ENCODE measurements at regions not wholly inside any gene's neighbourhood (a gene's known extent, or its start where the extent isn't known, plus 50 kb on each side); places are given as distances from the start of the nearest gene placed in this dataset.
"Not testable (repeated sequence)": the region's sequence is repeated elsewhere in the genome, so short reads cannot be mapped to it uniquely, and the experiment has no call there.

DNA sequence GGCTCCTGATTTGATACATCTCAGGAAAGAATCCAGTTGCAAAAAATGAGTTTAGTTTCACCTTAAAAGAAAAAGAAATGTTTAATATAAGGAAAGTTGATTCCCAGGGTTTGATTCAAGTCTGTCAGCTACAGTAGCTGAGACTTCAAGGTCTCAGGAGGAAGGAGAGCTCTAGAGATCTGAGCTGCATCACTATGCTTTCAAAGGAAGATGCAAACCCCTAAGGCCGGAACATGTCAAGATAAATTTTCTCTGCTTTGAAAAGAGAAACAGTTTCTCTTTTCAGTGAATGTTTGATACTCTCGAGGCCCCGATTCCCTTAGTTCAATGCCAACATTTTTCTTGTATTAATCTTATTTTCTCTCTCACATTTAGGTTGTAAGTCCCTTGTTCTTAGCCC, 128.6 kb downstream of the RGPD3 start:
- Mint-ChIP-seq H3K27me3 (no peaks in the 10 kb centered on the region), H3K36me3 (no peaks in the 10 kb centered on the region), H3K4me1 (ENCODE audit: low read depth) (no peaks in the 10 kb centered on the region), H3K27ac (no peak overlapping the region), H3K4me3 (no peak overlapping the region), H3K9me3 (peaks cover 3% of the 10 kb centered on the region)
- CTCF ChIA-PET = no interaction called here
- POLR2A ChIA-PET = no interaction called here
- intact Hi-C loops (cut with micrococcal nuclease) = no loop called here
- no peak for DNase-seq

DNA sequence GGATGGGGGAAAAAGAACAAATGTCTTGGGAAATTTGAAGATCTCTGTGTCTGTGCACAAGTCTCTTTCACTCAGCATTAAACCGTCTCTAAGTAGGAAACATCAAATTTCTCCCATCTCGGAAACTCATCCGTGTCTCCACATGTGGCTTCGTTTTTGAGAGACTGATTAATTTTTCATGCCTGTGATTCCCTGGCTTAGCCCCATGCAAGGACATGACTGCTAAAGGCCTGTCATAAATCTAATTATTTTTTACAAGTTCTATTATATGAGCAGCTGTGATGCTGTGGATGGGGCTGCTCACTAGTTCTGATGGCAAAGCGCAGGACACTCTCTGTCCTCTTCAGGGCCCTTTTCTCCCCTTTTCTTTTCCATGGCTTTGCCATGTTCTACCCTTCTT, 129.1 kb downstream of the RGPD3 start:
- intact Hi-C loops (cut with micrococcal nuclease) = no loop called here
- Mint-ChIP-seq H3K9me3 (peaks cover 3% of the 10 kb centered on the region), H3K27ac (no peak overlapping the region), H3K4me3 (no peak overlapping the region), H3K4me1 (ENCODE audit: low read depth) (no peaks in the 10 kb centered on the region), H3K36me3 (no peaks in the 10 kb centered on the region), H3K27me3 (no peaks in the 10 kb centered on the region)
- POLR2A ChIA-PET = no interaction called here
- CTCF ChIA-PET = no interaction called here
- no peak for DNase-seq

DNA sequence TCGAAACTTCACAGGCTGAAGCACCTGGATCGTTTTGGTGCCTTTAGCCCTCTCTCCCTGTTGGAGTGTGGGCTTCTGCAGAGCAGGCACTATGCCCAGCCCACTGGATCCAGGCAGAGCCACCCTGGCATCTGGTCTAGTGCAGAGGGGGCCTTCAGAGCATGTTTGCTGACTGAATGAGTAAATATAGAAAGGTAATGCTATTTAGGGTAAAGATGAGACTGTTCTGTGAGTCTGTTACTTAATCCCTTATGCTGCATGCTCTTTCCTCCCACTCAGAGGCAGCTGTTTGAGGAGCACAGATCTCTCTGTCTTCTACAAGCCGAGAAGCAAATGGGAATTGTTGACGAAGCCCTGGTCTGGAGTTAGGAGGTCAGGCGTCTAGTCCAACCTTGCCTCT, 130.2 kb downstream of the RGPD3 start:
- intact Hi-C loops (cut with micrococcal nuclease) = no loop called here
- POLR2A ChIA-PET = no interaction called here
- CTCF ChIA-PET = no interaction called here
- DNase-seq = no peak
- H3K4me3 Mint-ChIP-seq = no peak overlapping the region
- H3K27ac Mint-ChIP-seq = no peak overlapping the region
- peaks cover 2% of the 10 kb centered on the region for H3K9me3 Mint-ChIP-seq
- peaks cover 2% of the 10 kb centered on the region for H3K27me3 Mint-ChIP-seq
- H3K36me3 Mint-ChIP-seq = no peaks in the 10 kb centered on the region
- no peaks in the 10 kb centered on the region for H3K4me1 Mint-ChIP-seq (ENCODE audit: low read depth)

DNA sequence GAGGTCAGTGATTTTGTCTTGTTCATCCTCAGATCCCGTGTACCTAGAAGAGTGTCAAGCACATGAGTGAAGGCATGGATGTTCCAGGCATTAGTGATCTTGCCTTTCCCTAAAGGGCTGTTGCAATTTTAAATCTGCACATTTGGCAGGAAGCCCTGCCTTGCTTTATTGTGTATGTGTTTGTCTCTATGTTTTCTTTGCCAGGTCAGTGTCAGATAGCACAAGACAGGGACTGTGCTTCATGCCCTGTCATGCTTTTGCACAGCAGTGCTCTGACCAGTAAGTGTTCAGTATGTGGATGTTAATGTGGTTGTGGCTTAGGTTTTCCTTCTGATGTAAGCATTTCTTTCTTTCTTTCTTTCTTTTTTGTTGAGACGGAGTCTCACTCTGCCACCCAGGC, 131.5 kb downstream of the RGPD3 start:
- ChIA-PET CTCF (no interaction called here), POLR2A (no interaction called here)
- H3K27me3 Mint-ChIP-seq = peaks cover 2% of the 10 kb centered on the region
- DNase-seq = no peak
- no peak overlapping the region for H3K27ac Mint-ChIP-seq
- peaks cover 2% of the 10 kb centered on the region for H3K9me3 Mint-ChIP-seq
- no peaks in the 10 kb centered on the region for H3K36me3 Mint-ChIP-seq
- H3K4me1 Mint-ChIP-seq (ENCODE audit: low read depth) = peaks cover 3% of the 10 kb centered on the region
- H3K4me3 Mint-ChIP-seq = no peak overlapping the region
- intact Hi-C loops (cut with micrococcal nuclease) = no loop called here

GRCh38 chr2:106336108-106336507, 132.1 kb downstream of the RGPD3 start:
- Mint-ChIP-seq H3K27ac (no peak overlapping the region), H3K9me3 (peaks cover 2% of the 10 kb centered on the region), H3K4me1 (ENCODE audit: low read depth) (peaks cover 3% of the 10 kb centered on the region), H3K36me3 (no peaks in the 10 kb centered on the region), H3K4me3 (no peak overlapping the region), H3K27me3 (peaks cover 2% of the 10 kb centered on the region)
- intact Hi-C loops (cut with micrococcal nuclease) = no loop called here
- ChIA-PET POLR2A (no interaction called here), CTCF (no interaction called here)
- DNase-seq = no peak

DNA sequence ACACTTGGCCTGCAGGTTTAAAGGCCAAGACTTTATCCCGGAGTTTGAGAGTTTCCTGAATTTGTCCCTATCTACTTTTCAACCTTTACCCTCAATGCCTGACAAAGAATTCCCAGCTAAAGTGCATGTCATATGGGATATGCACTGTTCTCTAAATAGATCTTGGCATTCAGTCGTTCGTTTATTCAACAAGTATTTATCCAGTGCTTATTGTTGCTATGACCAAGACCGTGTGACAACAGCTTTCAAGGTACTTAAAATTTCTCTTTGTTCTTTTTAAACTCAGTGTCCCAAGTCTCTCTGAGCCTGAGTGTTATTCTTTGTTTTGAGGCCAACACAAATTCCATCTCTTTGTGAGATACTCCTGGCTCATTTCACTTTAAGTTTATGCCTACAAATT, 133.4 kb downstream of the RGPD3 start:
- H3K36me3 Mint-ChIP-seq = no peaks in the 10 kb centered on the region
- ChIA-PET POLR2A (no interaction called here), CTCF (no interaction called here)
- DNase-seq = no peak
- intact Hi-C loops (cut with micrococcal nuclease) = no loop called here
- no peak overlapping the region for H3K4me3 Mint-ChIP-seq
- peaks cover 3% of the 10 kb centered on the region for H3K4me1 Mint-ChIP-seq (ENCODE audit: low read depth)
- H3K27me3 Mint-ChIP-seq = peaks cover 2% of the 10 kb centered on the region
- H3K9me3 Mint-ChIP-seq = peaks cover 2% of the 10 kb centered on the region
- H3K27ac Mint-ChIP-seq = no peak overlapping the region

GRCh38 chr2:106333253-106333873, 134.8 kb downstream of the RGPD3 start:
- POLR2A ChIA-PET; H3K27me3 Mint-ChIP-seq; intact Hi-C loops (cut with micrococcal nuclease); CTCF ChIA-PET; DNase-seq; H3K4me3 Mint-ChIP-seq; H3K4me1 Mint-ChIP-seq (ENCODE audit: low read depth); H3K9me3 Mint-ChIP-seq; H3K36me3 Mint-ChIP-seq; H3K27ac Mint-ChIP-seq: not testable (repeated sequence)

- ChIA-PET POLR2A (no interaction called here), CTCF (interaction anchor here (1.3 kb wide), 1 partner anchor 10 kb away, joined by 4 read pairs; no protein-coding TSS in a partner anchor)
- no peak overlapping the region for H3K4me3 Mint-ChIP-seq
- no peak overlapping the region for H3K27ac Mint-ChIP-seq
- H3K36me3 Mint-ChIP-seq = no peaks in the 10 kb centered on the region
- H3K9me3 Mint-ChIP-seq = peaks cover 2% of the 10 kb centered on the region
- H3K27me3 Mint-ChIP-seq = peaks cover 2% of the 10 kb centered on the region
- DNase-seq = no peak
- peaks cover 3% of the 10 kb centered on the region for H3K4me1 Mint-ChIP-seq (ENCODE audit: low read depth)
- intact Hi-C loops (cut with micrococcal nuclease) = no loop called here
Observed at GRCh38 chr2:106332054-106332453, 136.2 kb downstream of the RGPD3 start.

- CTCF ChIA-PET; DNase-seq; H3K4me1 Mint-ChIP-seq (ENCODE audit: low read depth); H3K9me3 Mint-ChIP-seq; POLR2A ChIA-PET; H3K27ac Mint-ChIP-seq; H3K4me3 Mint-ChIP-seq; H3K36me3 Mint-ChIP-seq; intact Hi-C loops (cut with micrococcal nuclease); H3K27me3 Mint-ChIP-seq: not testable (repeated sequence)
Observed at GRCh38 chr2:106330384-106331261, 136.5 kb upstream of the UXS1 start.

GRCh38 chr2:106323337-106324013, 129.4 kb upstream of the UXS1 start:
- Mint-ChIP-seq H3K27me3 (no peaks in the 10 kb centered on the region), H3K36me3 (no peaks in the 10 kb centered on the region), H3K4me3 (no peak overlapping the region), H3K4me1 (ENCODE audit: low read depth) (no peaks in the 10 kb centered on the region), H3K9me3 (no peaks in the 10 kb centered on the region), H3K27ac (no peak overlapping the region)
- intact Hi-C loops (cut with micrococcal nuclease) = no loop called here
- CTCF ChIA-PET = no interaction called here
- no peak for DNase-seq
- POLR2A ChIA-PET = no interaction called here

DNA sequence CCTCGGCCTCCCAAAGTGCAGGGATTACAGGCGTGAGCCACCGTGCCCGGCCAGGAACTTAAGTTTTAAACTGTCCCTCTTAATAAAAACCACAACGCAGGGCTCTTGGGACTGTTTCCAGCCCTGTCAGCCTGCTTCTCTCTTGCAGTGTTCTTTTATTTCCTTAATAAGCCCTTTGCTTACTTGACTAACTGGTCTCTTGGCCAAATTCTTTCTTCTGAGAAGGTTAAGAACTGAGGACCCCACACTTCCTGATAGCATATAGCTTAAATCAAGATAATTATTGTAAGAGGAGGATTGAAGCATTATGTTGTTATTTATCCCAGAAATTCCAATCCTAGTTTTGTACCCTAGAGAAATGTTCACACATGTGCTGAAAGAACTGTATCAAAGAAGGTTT, 128.2 kb upstream of the UXS1 start:
- DNase-seq = no peak
- intact Hi-C loops (cut with micrococcal nuclease) = no loop called here
- ChIA-PET CTCF (interaction anchor here (1.6 kb wide), 1 partner anchor 10 kb away, joined by 4 read pairs; no protein-coding TSS in a partner anchor), POLR2A (no interaction called here)
- Mint-ChIP-seq H3K4me1 (ENCODE audit: low read depth) (no peaks in the 10 kb centered on the region), H3K27ac (no peak overlapping the region), H3K9me3 (no peaks in the 10 kb centered on the region), H3K36me3 (no peaks in the 10 kb centered on the region), H3K4me3 (no peak overlapping the region), H3K27me3 (no peaks in the 10 kb centered on the region)

GRCh38 chr2:106320439-106320838, 126.3 kb upstream of the UXS1 start:
- POLR2A ChIA-PET; H3K27ac Mint-ChIP-seq; H3K36me3 Mint-ChIP-seq; H3K4me3 Mint-ChIP-seq; H3K27me3 Mint-ChIP-seq; intact Hi-C loops (cut with micrococcal nuclease); DNase-seq; H3K4me1 Mint-ChIP-seq (ENCODE audit: low read depth); CTCF ChIA-PET; H3K9me3 Mint-ChIP-seq: not testable (repeated sequence)

GRCh38 chr2:106316915-106317314, 122.8 kb upstream of the UXS1 start:
- no peaks in the 10 kb centered on the region for H3K27me3 Mint-ChIP-seq
- ChIA-PET CTCF (no interaction called here), POLR2A (no interaction called here)
- DNase-seq = no peak
- intact Hi-C loops (cut with micrococcal nuclease) = no loop called here
- H3K4me3 Mint-ChIP-seq = no peak overlapping the region
- H3K27ac Mint-ChIP-seq = no peak overlapping the region
- no peaks in the 10 kb centered on the region for H3K9me3 Mint-ChIP-seq
- H3K36me3 Mint-ChIP-seq = no peaks in the 10 kb centered on the region
- H3K4me1 Mint-ChIP-seq (ENCODE audit: low read depth) = peaks cover 7% of the 10 kb centered on the region
